Sigmoid colon (tissue), 4 donors: ENCODE measurements at regions not wholly inside any gene's neighbourhood (a gene's known extent, or its start where the extent isn't known, plus 50 kb on each side); places are given as distances from the start of the nearest gene placed in this dataset.

Source experiments
- CTCF ChIP-seq, 4 experiments: fragments of 450-650 bp in 3 of 4; fragments of 200-600 bp in 1 of 4; IDR thresholded peaks; one replicate each; pipeline ENCODE4 v1.5.1; 2016 to 2019; ENCODE audit warnings: antibody characterized with exemption in 4 of 4, mild to moderate bottlenecking in 3 of 4, moderate library complexity in 2 of 4
- EP300 ChIP-seq, 4 donors: sonication (generic); formaldehyde crosslinking; IDR thresholded peaks; one replicate each; pipeline ENCODE4 v1.6.1; 2017; ENCODE audit warnings: antibody characterized with exemption in 4 of 4
- POLR2A ChIP-seq, 2 donors: fragments of 450-650 bp; IDR thresholded peaks; one replicate each; pipeline ENCODE4 v1.6.1; 2016; ENCODE audit warnings: antibody characterized with exemption in 2 of 2, mild to moderate bottlenecking in 2 of 2, moderate library complexity in 2 of 2

DNA sequence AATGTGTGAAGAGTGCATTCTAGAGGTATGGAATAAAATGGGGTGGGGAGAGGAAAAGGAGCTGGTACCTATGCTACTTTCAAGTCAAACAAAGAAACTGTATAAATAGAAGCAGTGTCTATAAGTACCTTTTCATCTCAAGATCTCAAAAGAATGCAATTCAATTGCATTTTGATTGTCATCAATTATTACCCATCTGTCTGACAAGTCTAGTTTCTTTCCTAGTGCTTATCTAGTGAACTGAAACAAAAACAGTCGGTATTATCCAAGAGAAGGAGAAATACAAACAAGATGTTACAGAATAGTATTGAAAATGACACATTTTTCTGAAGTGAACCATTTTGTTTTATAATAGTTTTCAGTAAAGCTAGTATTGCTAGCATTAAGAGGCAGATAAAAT lies 754.5 kb upstream of the LRRN3 start:
- TF ChIP-seq CTCF (IDR thresholded peaks at IDR 0.05) = no peak
- TF ChIP-seq EP300 (IDR thresholded peaks at IDR 0.05) = no peak
- no peak for TF ChIP-seq POLR2A (IDR thresholded peaks at IDR 0.05)
